AG09309 (cell line): ENCODE measurements at regions not wholly inside any gene's neighbourhood (a gene's known extent, or its start where the extent isn't known, plus 50 kb on each side); places are given as distances from the start of the nearest gene placed in this dataset.

Experiments used
- DNase-seq: peaks from one replicate; pipeline ENCODE4 v3.0.0-alpha.2; 2010; ENCODE audit warnings: low read depth
- H3K4me3 ChIP-seq: 2 replicates; pipeline ENCODE4 v1.5.1; 2011; ENCODE audit warnings: mild to moderate bottlenecking, low read depth, low read length, moderate library complexity; ENCODE audit not compliant: control insufficient read depth
- TF ChIP-seq, protein P1 (sequence below): IDR thresholded peaks from 2 replicates; pipeline ENCODE4 v1.5.1; 2011; ENCODE audit warnings: mild to moderate bottlenecking, low read depth, low read length, inconsistent platforms; ENCODE audit not compliant: insufficient read depth, control insufficient read depth; ENCODE audit errors: missing control alignments

DNA sequence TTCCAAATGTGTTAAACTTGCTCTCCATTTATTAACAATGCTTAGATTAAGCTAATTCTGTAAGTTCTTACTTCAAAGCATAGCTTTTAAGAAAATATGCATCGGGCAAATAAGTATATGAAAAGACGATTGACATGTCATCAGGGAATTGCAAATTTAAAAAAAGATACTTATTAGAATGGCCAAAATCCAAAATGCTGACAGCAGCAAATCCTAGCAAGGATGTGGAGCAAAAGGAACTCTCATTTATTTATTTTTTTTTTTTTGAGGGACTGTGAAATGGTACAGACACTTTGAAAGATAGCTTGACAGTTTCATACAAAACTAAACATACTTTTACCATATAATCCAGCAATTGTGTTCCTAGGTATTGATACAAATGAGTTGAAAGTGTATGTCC, 779.5 kb upstream of the MDGA2 start:
- H3K4me3 ChIP-seq, result no peak overlapping the region
- DNase-seq, result no peak
- TF ChIP-seq, protein P1, sequence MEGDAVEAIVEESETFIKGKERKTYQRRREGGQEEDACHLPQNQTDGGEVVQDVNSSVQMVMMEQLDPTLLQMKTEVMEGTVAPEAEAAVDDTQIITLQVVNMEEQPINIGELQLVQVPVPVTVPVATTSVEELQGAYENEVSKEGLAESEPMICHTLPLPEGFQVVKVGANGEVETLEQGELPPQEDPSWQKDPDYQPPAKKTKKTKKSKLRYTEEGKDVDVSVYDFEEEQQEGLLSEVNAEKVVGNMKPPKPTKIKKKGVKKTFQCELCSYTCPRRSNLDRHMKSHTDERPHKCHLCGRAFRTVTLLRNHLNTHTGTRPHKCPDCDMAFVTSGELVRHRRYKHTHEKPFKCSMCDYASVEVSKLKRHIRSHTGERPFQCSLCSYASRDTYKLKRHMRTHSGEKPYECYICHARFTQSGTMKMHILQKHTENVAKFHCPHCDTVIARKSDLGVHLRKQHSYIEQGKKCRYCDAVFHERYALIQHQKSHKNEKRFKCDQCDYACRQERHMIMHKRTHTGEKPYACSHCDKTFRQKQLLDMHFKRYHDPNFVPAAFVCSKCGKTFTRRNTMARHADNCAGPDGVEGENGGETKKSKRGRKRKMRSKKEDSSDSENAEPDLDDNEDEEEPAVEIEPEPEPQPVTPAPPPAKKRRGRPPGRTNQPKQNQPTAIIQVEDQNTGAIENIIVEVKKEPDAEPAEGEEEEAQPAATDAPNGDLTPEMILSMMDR, result no peak

DNA sequence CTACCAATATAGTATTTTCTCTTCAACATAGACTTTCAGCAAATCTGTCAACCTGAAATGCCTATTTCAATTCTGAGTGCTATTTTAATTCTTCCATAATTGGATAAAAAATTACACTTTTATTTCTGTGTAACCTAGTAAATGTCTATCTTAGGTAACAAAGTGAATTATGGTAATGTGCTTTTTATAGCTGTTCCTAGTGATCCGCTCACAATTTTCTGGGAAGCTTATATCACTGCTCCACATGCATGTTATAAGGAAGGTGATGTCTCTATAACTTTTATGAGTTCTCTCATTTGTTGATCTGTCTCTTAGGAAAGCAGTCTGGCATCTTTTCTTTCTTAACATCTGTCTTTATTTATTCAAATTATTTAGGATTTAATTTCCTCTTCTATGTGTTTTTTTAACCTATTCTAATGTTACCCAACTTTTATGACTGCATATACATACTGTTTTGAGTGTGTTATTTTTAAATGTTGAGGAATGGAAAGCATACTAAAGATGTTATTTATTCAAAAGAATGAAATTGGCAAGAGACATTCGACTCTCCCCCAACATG, 777.1 kb upstream of the MDGA2 start:
- no peak overlapping the region for H3K4me3 ChIP-seq
- TF ChIP-seq, protein P1, result no peak
- DNase-seq, result no peak

DNA sequence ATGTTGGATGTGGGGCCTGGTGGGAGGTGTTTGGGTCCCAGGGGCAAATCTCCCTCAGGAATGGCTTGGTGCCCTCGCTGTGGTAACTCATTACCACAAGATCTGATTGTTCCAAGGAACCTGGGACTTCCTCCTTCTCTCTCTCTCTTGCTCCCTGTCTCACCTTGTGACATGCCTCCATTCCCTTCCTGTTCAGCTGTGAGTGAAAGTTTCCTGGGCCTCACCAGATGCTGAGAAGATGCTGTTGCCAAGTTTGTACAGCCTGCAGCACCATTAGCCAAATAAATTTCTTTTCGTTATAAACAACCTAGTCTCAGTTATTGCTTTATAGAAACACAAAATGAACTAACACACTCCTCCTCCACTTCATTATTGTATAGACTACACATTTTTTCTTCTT, 759.8 kb upstream of the MDGA2 start:
- H3K4me3 ChIP-seq, result no peak overlapping the region
- TF ChIP-seq, protein P1, result no peak
- DNase-seq, result no peak

DNA sequence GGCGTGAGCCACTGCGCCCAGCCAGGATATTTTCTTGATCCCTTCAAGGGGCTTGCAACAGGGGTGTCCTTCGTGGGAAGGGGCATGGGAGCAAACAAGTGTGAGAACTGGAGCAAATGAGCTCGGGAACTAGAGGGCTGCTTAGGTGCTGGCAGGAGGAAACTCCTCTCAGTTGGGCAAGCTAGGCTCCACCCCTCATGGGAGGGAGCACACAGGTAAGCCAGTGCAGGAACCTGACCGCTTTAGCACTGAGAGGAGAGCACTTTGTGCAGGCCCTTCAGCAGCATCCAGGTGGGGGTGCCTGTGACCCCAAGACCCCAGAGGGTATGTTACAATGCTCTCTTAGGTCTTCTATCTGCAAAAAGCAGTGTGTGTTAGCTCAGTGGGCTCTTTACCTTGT, 755.4 kb upstream of the MDGA2 start:
- no peak for DNase-seq
- H3K4me3 ChIP-seq, result no peak overlapping the region
- TF ChIP-seq, protein P1, result no peak

DNA sequence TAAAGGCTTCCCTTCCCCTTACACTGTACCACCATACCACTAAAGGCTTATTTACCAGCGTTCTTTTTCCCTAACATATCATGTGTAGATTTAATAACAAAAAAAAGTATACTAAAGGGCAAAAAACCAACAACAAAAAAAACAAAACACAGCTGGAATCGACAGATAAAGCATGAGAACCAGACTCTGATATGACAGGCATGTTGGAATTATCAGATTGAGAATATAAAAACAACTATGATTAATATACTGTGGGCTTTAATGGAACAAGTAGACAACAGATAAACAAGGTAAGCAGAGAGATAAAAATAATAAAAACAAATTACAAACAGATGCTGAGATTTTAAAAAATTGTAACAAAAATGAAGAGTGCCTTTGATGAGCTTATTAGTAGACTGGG, 754.1 kb upstream of the MDGA2 start:
- no peak overlapping the region for H3K4me3 ChIP-seq
- TF ChIP-seq, protein P1, result no peak
- no peak for DNase-seq

DNA sequence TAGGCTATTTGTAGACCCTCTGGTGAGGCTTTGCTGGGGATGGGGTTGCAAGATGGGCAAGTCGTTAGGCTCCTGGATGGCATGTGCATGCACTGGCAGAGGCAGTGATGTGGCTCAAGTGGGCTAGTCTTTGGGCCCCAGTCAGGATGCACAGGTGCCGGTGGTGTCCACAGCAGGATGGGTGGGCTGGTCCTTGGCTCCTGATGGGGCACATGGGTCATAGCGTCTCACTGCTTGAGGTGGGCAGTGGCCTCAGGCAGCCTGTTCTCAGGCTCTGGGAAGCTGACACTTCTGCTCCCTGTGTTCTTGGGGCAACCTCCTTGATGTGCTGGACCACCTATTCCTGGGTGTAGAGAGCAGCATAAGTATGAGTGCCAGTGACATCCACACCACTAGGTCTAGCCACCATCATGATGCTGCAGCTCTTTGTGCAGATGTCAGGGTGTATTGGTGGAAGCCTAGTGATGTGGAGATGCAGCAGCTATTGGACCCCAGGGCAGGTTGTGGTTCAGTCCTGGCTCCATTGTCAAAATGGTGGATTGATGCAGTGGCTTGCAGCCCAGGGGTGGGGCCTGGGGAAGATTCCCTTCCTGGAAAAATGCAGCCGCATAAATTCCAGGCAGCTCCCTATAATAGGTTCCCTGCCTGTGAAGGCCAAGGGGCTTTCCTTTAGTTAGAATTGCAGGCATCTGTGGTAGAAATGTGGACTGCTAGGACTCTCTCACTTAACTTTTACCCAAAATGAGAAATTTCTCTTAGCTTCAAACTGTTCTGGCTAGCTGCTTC, 742.5 kb upstream of the MDGA2 start:
- no peak for DNase-seq
- no peak overlapping the region for H3K4me3 ChIP-seq
- TF ChIP-seq, protein P1, result no peak

DNA sequence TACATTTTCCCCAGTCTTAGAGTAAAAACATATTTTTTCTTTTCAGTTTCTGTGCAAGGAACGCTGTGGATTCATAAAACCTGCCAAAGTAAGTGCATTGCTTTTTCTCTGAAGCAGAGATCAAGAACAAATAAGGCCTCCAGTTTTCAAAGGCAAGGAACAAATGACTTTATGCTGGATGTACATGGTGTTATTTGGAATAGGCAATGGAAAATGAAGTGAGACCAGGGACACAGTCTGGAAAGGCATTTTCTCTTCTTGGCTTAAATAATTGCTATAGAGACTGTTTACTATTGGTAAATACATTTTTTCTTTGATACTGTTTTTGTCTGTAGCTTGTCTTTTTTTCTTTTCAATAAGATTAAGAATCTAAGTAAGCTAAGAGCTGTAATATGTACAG, 725.9 kb upstream of the MDGA2 start:
- TF ChIP-seq, protein P1, result no peak
- DNase-seq, result no peak
- H3K4me3 ChIP-seq, result no peak overlapping the region
